Adrenal gland (tissue), 5 donors: ENCODE measurements at regions not wholly inside any gene's neighbourhood (a gene's known extent, or its start where the extent isn't known, plus 50 kb on each side); places are given as distances from the start of the nearest gene placed in this dataset.

Experiments
- CTCF ChIP-seq, 6 experiments: fragments of 450-650 bp in 4 of 6; fragments of 200-600 bp in 2 of 6; sonication (generic) in 1 of 6; IDR thresholded peaks; 1 replicate in 5 of 6; 2 replicates in 1 of 6; pipeline versions ENCODE4 v1.5.1 to v1.8.0; 2016 to 2021; ENCODE audit warnings: antibody characterized with exemption in 6 of 6, mild to moderate bottlenecking in 2 of 6, moderate library complexity in 1 of 6
- POLR2A ChIP-seq, 2 donors: fragments of 450-650 bp; IDR thresholded peaks; one replicate each; pipeline ENCODE4 v1.6.1; 2017; ENCODE audit warnings: antibody characterized with exemption in 2 of 2, mild to moderate bottlenecking in 2 of 2, moderate library complexity in 1 of 2
- donor health status: DM: no; HTN: no; CAD: no.

DNA sequence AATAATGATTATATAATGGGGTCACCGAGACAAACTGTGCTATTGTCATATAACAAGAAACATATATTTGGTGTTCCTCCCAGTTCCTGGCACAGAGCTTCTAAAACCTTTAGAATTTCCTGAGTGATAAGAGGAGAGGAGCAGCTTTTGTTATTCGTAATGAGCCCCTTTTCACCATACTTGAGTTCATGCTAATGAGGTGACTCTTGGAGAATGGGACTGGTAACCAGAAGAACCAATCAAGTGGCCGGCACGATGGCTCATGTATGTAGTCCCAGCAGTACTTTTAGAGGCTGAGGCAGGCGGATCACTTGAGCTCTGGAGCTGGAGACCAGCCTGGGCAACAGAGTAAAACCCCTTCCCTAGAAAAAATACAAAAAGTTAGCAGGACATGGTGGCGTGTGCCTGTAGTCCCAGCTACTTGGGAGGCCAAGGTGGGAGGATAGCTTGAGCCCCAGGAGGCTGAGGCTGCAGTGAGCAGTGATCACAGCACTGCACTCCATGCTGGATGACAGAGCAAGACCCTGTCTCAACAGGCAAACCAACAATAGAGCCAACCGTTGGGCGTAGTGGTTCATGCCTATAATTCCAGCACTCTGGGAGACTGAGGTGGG lies 62.7 kb upstream of the FTH1 start:
- TF ChIP-seq CTCF (IDR thresholded peaks at IDR 0.05): no peak
- no peak for TF ChIP-seq POLR2A (IDR thresholded peaks at IDR 0.05)
